Anterior cingulate cortex (tissue), 58 donors: ENCODE measurements at regions not wholly inside any gene's neighbourhood (a gene's known extent, or its start where the extent isn't known, plus 50 kb on each side); places are given as distances from the start of the nearest gene placed in this dataset.
"Not testable (repeated sequence)": the region's sequence is repeated elsewhere in the genome, so short reads cannot be mapped to it uniquely, and the experiment has no call there.

Source experiments
- DNase-seq, 58 donors: peaks; one replicate each; lab custom pipeline; 2025; lab: John Stamatoyannopoulos, UW

GRCh38 chr15:44817797-44818196 lies 81.5 kb downstream of the TRIM69 start:
- DNase-seq = not testable (repeated sequence)

GRCh38 chr15:44819331-44819987 lies 83.1 kb downstream of the TRIM69 start:
- DNase-seq = not testable (repeated sequence)

- not testable (repeated sequence) for DNase-seq
These were observed 84.2 kb downstream of the TRIM69 start for GRCh38 chr15:44820535-44820934.

GRCh38 chr15:44820967-44821366 lies 84.6 kb downstream of the TRIM69 start:
- not testable (repeated sequence) for DNase-seq

- not testable (repeated sequence) for DNase-seq
These were observed 88.2 kb downstream of the TRIM69 start for GRCh38 chr15:44824277-44825145.

GRCh38 chr15:44826583-44826982 lies 90.3 kb downstream of the TRIM69 start:
- DNase-seq = not testable (repeated sequence)

GRCh38 chr15:44828229-44828914 lies 92.0 kb downstream of the TRIM69 start:
- DNase-seq = not testable (repeated sequence)

GRCh38 chr15:44829150-44829549 lies 92.8 kb downstream of the TRIM69 start:
- peak in 2 of 58 donors; percentile 9 to 28 for DNase-seq

- not testable (repeated sequence) for DNase-seq
These were observed 94.5 kb downstream of the TRIM69 start for GRCh38 chr15:44830692-44831408.

- DNase-seq = not testable (repeated sequence)
These were observed 95.0 kb downstream of the TRIM69 start for GRCh38 chr15:44831409-44831741.

GRCh38 chr15:44832133-44832532 lies 95.8 kb downstream of the TRIM69 start:
- not testable (repeated sequence) for DNase-seq

- DNase-seq = not testable (repeated sequence)
These were observed 96.8 kb downstream of the TRIM69 start for GRCh38 chr15:44833081-44833480.

- DNase-seq = not testable (repeated sequence)
These were observed 97.4 kb downstream of the TRIM69 start for GRCh38 chr15:44833761-44834160.

GRCh38 chr15:44835082-44835481 lies 98.8 kb downstream of the TRIM69 start:
- not testable (repeated sequence) for DNase-seq

GRCh38 chr15:44836094-44836493 lies 99.8 kb downstream of the TRIM69 start:
- DNase-seq = no peak

- not testable (repeated sequence) for DNase-seq
These were observed 102.6 kb downstream of the TRIM69 start for GRCh38 chr15:44838929-44839328.

GRCh38 chr15:44841762-44842161 lies 105.4 kb downstream of the TRIM69 start:
- DNase-seq = not testable (repeated sequence)

GRCh38 chr15:44842883-44843282 lies 106.6 kb downstream of the TRIM69 start:
- not testable (repeated sequence) for DNase-seq

- DNase-seq = not testable (repeated sequence)
These were observed 108.6 kb downstream of the TRIM69 start for GRCh38 chr15:44844936-44845335.

- DNase-seq = not testable (repeated sequence)
These were observed 109.8 kb downstream of the TRIM69 start for GRCh38 chr15:44846156-44846555.
